Right lobe of liver (tissue), 4 donors: ENCODE measurements at regions not wholly inside any gene's neighbourhood (a gene's known extent, or its start where the extent isn't known, plus 50 kb on each side); places are given as distances from the start of the nearest gene placed in this dataset.

Experiments
- POLR2A ChIP-seq: fragments of 450-650 bp; IDR thresholded peaks from one replicate; pipeline ENCODE4 v1.6.1; 2017; ENCODE audit warnings: antibody characterized with exemption, mild to moderate bottlenecking
- TF ChIP-seq, protein P1 (sequence below), 4 donors: fragments of 200-600 bp in 3 of 4; fragments of 450-650 bp in 1 of 4; IDR thresholded peaks; one replicate each; pipeline versions ENCODE4 v1.5.1 to v1.8.0; 2016 to 2022; ENCODE audit warnings: antibody characterized with exemption in 4 of 4, mild to moderate bottlenecking in 2 of 4
- donor health status: DM: no; HTN: no; CAD: no.
- donor health status: DM: no; HTN: no; CAD: no.
- donor health status: DM: no; HTN: yes; CAD: no.

GRCh38 chr10:8359467-8359866 is 305.0 kb downstream of the GATA3 start:
- TF ChIP-seq, protein P1, sequence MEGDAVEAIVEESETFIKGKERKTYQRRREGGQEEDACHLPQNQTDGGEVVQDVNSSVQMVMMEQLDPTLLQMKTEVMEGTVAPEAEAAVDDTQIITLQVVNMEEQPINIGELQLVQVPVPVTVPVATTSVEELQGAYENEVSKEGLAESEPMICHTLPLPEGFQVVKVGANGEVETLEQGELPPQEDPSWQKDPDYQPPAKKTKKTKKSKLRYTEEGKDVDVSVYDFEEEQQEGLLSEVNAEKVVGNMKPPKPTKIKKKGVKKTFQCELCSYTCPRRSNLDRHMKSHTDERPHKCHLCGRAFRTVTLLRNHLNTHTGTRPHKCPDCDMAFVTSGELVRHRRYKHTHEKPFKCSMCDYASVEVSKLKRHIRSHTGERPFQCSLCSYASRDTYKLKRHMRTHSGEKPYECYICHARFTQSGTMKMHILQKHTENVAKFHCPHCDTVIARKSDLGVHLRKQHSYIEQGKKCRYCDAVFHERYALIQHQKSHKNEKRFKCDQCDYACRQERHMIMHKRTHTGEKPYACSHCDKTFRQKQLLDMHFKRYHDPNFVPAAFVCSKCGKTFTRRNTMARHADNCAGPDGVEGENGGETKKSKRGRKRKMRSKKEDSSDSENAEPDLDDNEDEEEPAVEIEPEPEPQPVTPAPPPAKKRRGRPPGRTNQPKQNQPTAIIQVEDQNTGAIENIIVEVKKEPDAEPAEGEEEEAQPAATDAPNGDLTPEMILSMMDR (IDR thresholded peaks at IDR 0.05) = no peak
- TF ChIP-seq POLR2A = no peak
